ENCODE measurements at regions not wholly inside any gene's neighbourhood (a gene's known extent, or its start where the extent isn't known, plus 50 kb on each side); places are given as distances from the start of the nearest gene placed in this dataset.

- no peaks in the 10 kb centered on the region for H3K36me3 ChIP-seq (ENCODE audit: insufficient read depth)
- no peak overlapping the region for H3K4me3 ChIP-seq (ENCODE audit: low read depth, low read length)
- WGBS = 19% methylated on average over 2 of the region's 2 CpGs
- no peaks in the 10 kb centered on the region for H3K4me1 ChIP-seq (ENCODE audit: insufficient read depth)
- DNase-seq (ENCODE audit: extremely low spot score) = no peak
- H3K27ac ChIP-seq (ENCODE audit: low read depth) = no peak overlapping the region
These were observed 124.9 kb upstream of the SMYD2 start for GRCh38 chr1:214155987-214156625.

- no peaks in the 10 kb centered on the region for H3K36me3 ChIP-seq (ENCODE audit: insufficient read depth)
- DNase-seq (ENCODE audit: extremely low spot score) = no peak
- no peak overlapping the region for H3K4me3 ChIP-seq (ENCODE audit: low read depth, low read length)
- 88% methylated on average over 7 of the region's 7 CpGs for WGBS
- no peak overlapping the region for H3K27ac ChIP-seq (ENCODE audit: low read depth)
- no peaks in the 10 kb centered on the region for H3K4me1 ChIP-seq (ENCODE audit: insufficient read depth)
These were observed 116.8 kb upstream of the SMYD2 start for GRCh38 chr1:214164173-214164572.

- no peak for DNase-seq (ENCODE audit: extremely low spot score)
- no peaks in the 10 kb centered on the region for H3K4me1 ChIP-seq (ENCODE audit: insufficient read depth)
- H3K27ac ChIP-seq (ENCODE audit: low read depth) = no peak overlapping the region
- H3K4me3 ChIP-seq (ENCODE audit: low read depth, low read length) = no peak overlapping the region
- H3K36me3 ChIP-seq (ENCODE audit: insufficient read depth) = no peaks in the 10 kb centered on the region
- WGBS = 35% methylated on average over 5 of the region's 5 CpGs
These were observed 115.0 kb upstream of the SMYD2 start for GRCh38 chr1:214165850-214166374.

- H3K4me3 ChIP-seq (ENCODE audit: low read depth, low read length) = no peak overlapping the region
- no peaks in the 10 kb centered on the region for H3K36me3 ChIP-seq (ENCODE audit: insufficient read depth)
- H3K4me1 ChIP-seq (ENCODE audit: insufficient read depth) = no peaks in the 10 kb centered on the region
- no peak overlapping the region for H3K27ac ChIP-seq (ENCODE audit: low read depth)
- 14% methylated on average over 2 of the region's 2 CpGs for WGBS
- DNase-seq (ENCODE audit: extremely low spot score) = no peak
These were observed 106.3 kb upstream of the SMYD2 start for GRCh38 chr1:214174508-214175199.

- 89% methylated on average over 2 of the region's 2 CpGs for WGBS
- Histone ChIP-seq H3K4me3 (ENCODE audit: low read depth, low read length) (no peak overlapping the region), H3K4me1 (ENCODE audit: insufficient read depth) (no peaks in the 10 kb centered on the region), H3K36me3 (ENCODE audit: insufficient read depth) (no peaks in the 10 kb centered on the region), H3K27ac (ENCODE audit: low read depth) (no peak overlapping the region)
- DNase-seq (ENCODE audit: extremely low spot score) = no peak
These were observed 102.9 kb upstream of the SMYD2 start for GRCh38 chr1:214178102-214178501.

- H3K27ac ChIP-seq (ENCODE audit: low read depth) = no peak overlapping the region
- peaks cover 1% of the 10 kb centered on the region for H3K4me1 ChIP-seq (ENCODE audit: insufficient read depth)
- DNase-seq (ENCODE audit: extremely low spot score) = no peak
- 61% methylated on average over 2 of the region's 2 CpGs for WGBS
- no peak overlapping the region for H3K4me3 ChIP-seq (ENCODE audit: low read depth, low read length)
- H3K36me3 ChIP-seq (ENCODE audit: insufficient read depth) = no peaks in the 10 kb centered on the region
These were observed 96.0 kb upstream of the SMYD2 start for GRCh38 chr1:214184992-214185391.

GRCh38 chr1:214186103-214186824 lies 94.7 kb upstream of the SMYD2 start:
- Histone ChIP-seq H3K36me3 (ENCODE audit: insufficient read depth) (no peaks in the 10 kb centered on the region), H3K27ac (ENCODE audit: low read depth) (no peak overlapping the region), H3K4me3 (ENCODE audit: low read depth, low read length) (no peak overlapping the region), H3K4me1 (ENCODE audit: insufficient read depth) (peaks cover 1% of the 10 kb centered on the region)
- 44% methylated on average over 4 of the region's 4 CpGs for WGBS
- no peak for DNase-seq (ENCODE audit: extremely low spot score)

- WGBS = 4% methylated on average over 51 of the region's 51 CpGs
- Histone ChIP-seq H3K27ac (ENCODE audit: low read depth) (no peak overlapping the region), H3K36me3 (ENCODE audit: insufficient read depth) (no peaks in the 10 kb centered on the region), H3K4me1 (ENCODE audit: insufficient read depth) (peaks cover 1% of the 10 kb centered on the region), H3K4me3 (ENCODE audit: low read depth, low read length) (peak overlapping the region; percentile 23)
- no peak for DNase-seq (ENCODE audit: extremely low spot score)
These were observed 93.6 kb upstream of the SMYD2 start for GRCh38 chr1:214187121-214187900.

- 34% methylated on average over 7 of the region's 7 CpGs for WGBS
These were observed 93.0 kb upstream of the SMYD2 start for GRCh38 chr1:214187933-214188332.

GRCh38 chr1:214188835-214189234 lies 92.1 kb upstream of the SMYD2 start:
- Histone ChIP-seq H3K4me1 (ENCODE audit: insufficient read depth) (peaks cover 1% of the 10 kb centered on the region), H3K36me3 (ENCODE audit: insufficient read depth) (no peaks in the 10 kb centered on the region), H3K27ac (ENCODE audit: low read depth) (no peak overlapping the region), H3K4me3 (ENCODE audit: low read depth, low read length) (no peak overlapping the region)
- WGBS = 83% methylated on average over 2 of the region's 2 CpGs
- DNase-seq (ENCODE audit: extremely low spot score) = no peak

More at GRCh38 chr1:214187933-214188332, 93.0 kb upstream of the SMYD2 start:
- no peak overlapping the region for H3K4me3 ChIP-seq (ENCODE audit: low read depth, low read length)
- H3K36me3 ChIP-seq (ENCODE audit: insufficient read depth) = no peaks in the 10 kb centered on the region
- H3K27ac ChIP-seq (ENCODE audit: low read depth) = no peak overlapping the region
- no peak for DNase-seq (ENCODE audit: extremely low spot score)
- H3K4me1 ChIP-seq (ENCODE audit: insufficient read depth) = peaks cover 1% of the 10 kb centered on the region

- Histone ChIP-seq H3K4me1 (ENCODE audit: insufficient read depth) (no peaks in the 10 kb centered on the region), H3K36me3 (ENCODE audit: insufficient read depth) (no peaks in the 10 kb centered on the region), H3K27ac (ENCODE audit: low read depth) (no peak overlapping the region), H3K4me3 (ENCODE audit: low read depth, low read length) (no peak overlapping the region)
- no peak for DNase-seq (ENCODE audit: extremely low spot score)
- WGBS = 63% methylated on average over 13 of the region's 13 CpGs
These were observed 87.9 kb upstream of the SMYD2 start for GRCh38 chr1:214192825-214193643.

- DNase-seq (ENCODE audit: extremely low spot score) = no peak
- no peaks in the 10 kb centered on the region for H3K4me1 ChIP-seq (ENCODE audit: insufficient read depth)
- H3K27ac ChIP-seq (ENCODE audit: low read depth) = no peak overlapping the region
- 57% methylated on average over 6 of the region's 6 CpGs for WGBS
- H3K4me3 ChIP-seq (ENCODE audit: low read depth, low read length) = no peak overlapping the region
- no peaks in the 10 kb centered on the region for H3K36me3 ChIP-seq (ENCODE audit: insufficient read depth)
These were observed 87.3 kb upstream of the SMYD2 start for GRCh38 chr1:214193691-214194090.

- no peak overlapping the region for H3K4me3 ChIP-seq (ENCODE audit: low read depth, low read length)
- no peaks in the 10 kb centered on the region for H3K4me1 ChIP-seq (ENCODE audit: insufficient read depth)
- 82% methylated on average over 1 of the region's 1 CpG for WGBS
- no peak overlapping the region for H3K27ac ChIP-seq (ENCODE audit: low read depth)
- H3K36me3 ChIP-seq (ENCODE audit: insufficient read depth) = no peaks in the 10 kb centered on the region
- DNase-seq (ENCODE audit: extremely low spot score) = no peak
These were observed 82.4 kb upstream of the SMYD2 start for GRCh38 chr1:214198571-214198970.

Measured in urinary bladder (tissue), 3 donors.